Caco-2 (cell line): ENCODE measurements at regions not wholly inside any gene's neighbourhood (a gene's known extent, or its start where the extent isn't known, plus 50 kb on each side); places are given as distances from the start of the nearest gene placed in this dataset.
"Not testable (repeated sequence)": the region's sequence is repeated elsewhere in the genome, so short reads cannot be mapped to it uniquely, and the experiment has no call there.

ENCODE experiments used
- BruUV-seq: library from RNA; stranded (reverse); fragments of 400-500 nt; replicated peaks from 2 replicates; lab custom pipeline; 2021; lab: Mats Ljungman, UMichigan
- CTCF ChIA-PET: fragments of 300-600 bp; sonication (Branson Sonifier 250); formaldehyde crosslinking; loops from one replicate; lab custom pipeline; 2022; ENCODE audit warnings: antibody characterized with exemption; lab: Charles Lee
- POLR2A ChIA-PET: fragments of 300-600 bp; sonication (Branson Sonifier 250); formaldehyde crosslinking; loops from one replicate; lab custom pipeline; 2022; ENCODE audit warnings: antibody characterized with exemption; lab: Charles Lee
- DNase-seq, 2 experiments: peaks; one replicate each; pipeline versions ENCODE4 v3.0.0 to v3.0.0-alpha.2; 2020 to 2022
- H3K27me3 ChIP-seq: replicated peaks from 2 replicates; pipeline ENCODE4 v1.6.0; 2011; ENCODE audit warnings: low read length; ENCODE audit not compliant: control insufficient read depth, insufficient read depth
- H3K36me3 ChIP-seq: 2 replicates; pipeline ENCODE4 v1.5.1; 2011; ENCODE audit warnings: low read length; ENCODE audit not compliant: control insufficient read depth, insufficient read depth
- H3K4me1 ChIP-seq: fragments of 250-450 bp; sonication (Bioruptor Pico); 2 replicates; pipeline ENCODE4 v1.5.1; 2020; ENCODE audit warnings: mild to moderate bottlenecking
- H3K4me3 ChIP-seq: 2 replicates; pipeline ENCODE4 v1.5.1; 2011; ENCODE audit warnings: low read depth, mild to moderate bottlenecking, control low read depth, low read length
- H3K9me3 ChIP-seq: fragments of 250-450 bp; sonication (Bioruptor Pico); 2 replicates; pipeline ENCODE4 v1.5.1; 2020; ENCODE audit warnings: mild to moderate bottlenecking, moderate library complexity
- H3K27ac Mint-ChIP-seq: one replicate; pipeline ENCODE4 v1.8.0; 2022; ENCODE audit warnings: mixed read lengths; ENCODE audit not compliant: unreplicated experiment
- H3K27me3 Mint-ChIP-seq: one replicate; pipeline ENCODE4 v1.8.0; 2022; ENCODE audit warnings: mixed read lengths; ENCODE audit not compliant: insufficient read depth, unreplicated experiment
- H3K36me3 Mint-ChIP-seq: one replicate; pipeline ENCODE4 v1.8.0; 2022; ENCODE audit warnings: mild to moderate bottlenecking, mixed read lengths; ENCODE audit not compliant: insufficient read depth, unreplicated experiment
- H3K4me1 Mint-ChIP-seq: one replicate; pipeline ENCODE4 v1.8.0; 2022; ENCODE audit warnings: low read depth, mixed read lengths; ENCODE audit not compliant: unreplicated experiment
- H3K4me3 Mint-ChIP-seq: one replicate; pipeline ENCODE4 v1.8.0; 2022; ENCODE audit warnings: mild to moderate bottlenecking, moderate library complexity, mixed read lengths; ENCODE audit not compliant: unreplicated experiment
- H3K9me3 Mint-ChIP-seq: one replicate; pipeline ENCODE4 v1.8.0; 2022; ENCODE audit warnings: mixed read lengths; ENCODE audit not compliant: unreplicated experiment
- CTCF ChIP-seq, 2 experiments: fragments of 200-600 bp in 1 of 2; IDR thresholded peaks; 1 replicate in 1 of 2; 2 replicates in 1 of 2; pipeline versions ENCODE4 v1.5.1 to v1.8.0; 2011 to 2022; ENCODE audit warnings: antibody characterized with exemption in 1 of 2, control low read depth in 1 of 2, inconsistent platforms in 1 of 2, low read depth in 1 of 2, low read length in 1 of 2, mild to moderate bottlenecking in 1 of 2, moderate library complexity in 1 of 2; ENCODE audit not compliant: insufficient read depth in 1 of 2, severe bottlenecking in 1 of 2, unreplicated experiment in 1 of 2
- intact Hi-C: fragments of 100-400 bp; cut with micrococcal nuclease; formaldehyde crosslinking; loops from one replicate; pipeline ENCODE4 v1.10.0; 2022; ENCODE audit not compliant: unreplicated experiment

DNA sequence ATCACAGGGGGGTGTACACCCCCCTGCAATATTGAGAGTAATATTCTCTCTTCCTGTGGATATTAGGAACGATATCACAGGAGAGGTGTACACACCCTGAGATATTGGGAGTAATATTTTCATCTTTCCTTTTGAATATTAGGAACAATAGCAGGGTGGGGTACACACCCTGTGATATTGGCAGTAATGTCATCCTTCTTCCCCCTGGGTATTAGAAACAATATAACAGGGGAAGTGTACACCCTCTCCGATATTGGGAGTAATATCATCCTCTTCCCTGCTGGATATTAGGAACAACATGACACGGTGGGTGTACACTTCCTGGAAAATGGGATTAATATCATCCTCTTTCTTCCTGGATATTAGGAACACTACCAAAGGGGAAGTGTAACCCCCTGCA is 57.8 kb upstream of the CEACAM21 start:
- Mint-ChIP-seq H3K4me3 (no peak overlapping the region), H3K4me1 (no peaks in the 10 kb centered on the region), H3K36me3 (no peaks in the 10 kb centered on the region), H3K9me3 (no peaks in the 10 kb centered on the region), H3K27me3 (peaks cover 37% of the 10 kb centered on the region), H3K27ac (no peak overlapping the region)
- no TSS peak for BruUV-seq
- Histone ChIP-seq H3K36me3 (no peaks in the 10 kb centered on the region), H3K4me3 (no peak overlapping the region), H3K4me1 (no peaks in the 10 kb centered on the region), H3K27me3 (no peaks in the 10 kb centered on the region; the same call in 1 of the 2 replicates), H3K9me3 (no peaks in the 10 kb centered on the region; the same call in 1 of the 2 replicates)
- TF ChIP-seq CTCF (IDR thresholded peaks at IDR 0.05; ENCODE audit: insufficient read depth in 1 of 2, low read depth in 1 of 2, low read length in 1 of 2, severe bottlenecking in 1 of 2, unreplicated experiment in 1 of 2): no peak
- intact Hi-C loops: no loop called here
- no peak for DNase-seq
- ChIA-PET CTCF (no interaction called here), POLR2A (no interaction called here)

DNA sequence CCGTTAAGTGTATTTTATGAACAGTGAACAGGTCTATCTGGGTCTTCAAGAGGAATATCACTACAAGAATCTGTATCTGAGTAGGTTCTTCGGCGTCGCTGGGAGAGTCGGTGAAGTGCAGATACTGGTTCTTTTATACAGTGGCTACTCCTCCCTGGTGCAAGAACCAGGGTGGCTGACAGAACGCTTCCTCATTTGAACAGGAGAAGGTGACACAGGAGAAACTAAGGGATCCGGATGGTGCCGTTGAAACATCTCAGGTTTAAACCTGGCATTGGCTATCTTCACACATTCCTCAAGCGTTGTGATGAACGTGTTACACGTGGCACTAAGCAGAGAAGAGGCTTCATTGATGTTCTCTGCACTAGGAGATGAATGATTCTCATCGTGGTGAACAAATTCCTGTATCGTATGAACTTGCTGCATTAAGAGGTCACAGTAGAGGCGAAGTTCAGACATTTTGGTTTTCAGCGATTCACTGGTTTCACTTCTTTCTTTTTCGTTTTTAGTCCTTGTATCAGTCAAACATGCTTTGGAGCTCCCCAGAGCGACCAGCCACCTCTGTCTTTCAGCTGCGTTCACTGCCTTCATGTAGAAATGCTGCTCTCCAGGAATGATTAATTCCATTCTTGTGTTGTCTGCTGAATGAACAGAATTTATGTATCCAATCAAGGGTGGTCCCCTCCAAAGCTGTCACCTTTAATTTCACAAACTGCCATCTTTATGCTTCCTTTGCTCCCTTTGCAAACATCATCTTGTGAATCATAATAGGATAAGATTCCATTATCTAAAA is 54.6 kb upstream of the CEACAM21 start:
- H3K36me3 ChIP-seq, H3K4me1 Mint-ChIP-seq, CTCF ChIA-PET, H3K27me3 ChIP-seq, H3K27ac Mint-ChIP-seq, H3K4me1 ChIP-seq, H3K4me3 ChIP-seq, DNase-seq, BruUV-seq, H3K36me3 Mint-ChIP-seq, H3K9me3 ChIP-seq, intact Hi-C loops, POLR2A ChIA-PET, H3K9me3 Mint-ChIP-seq: not testable (repeated sequence)
- H3K4me3 Mint-ChIP-seq: peak overlapping the region; percentile 20
- peaks cover 45% of the 10 kb centered on the region for H3K27me3 Mint-ChIP-seq

- peak overlapping the region; percentile 23 for H3K4me3 Mint-ChIP-seq
- TF ChIP-seq CTCF (IDR thresholded peaks at IDR 0.05; ENCODE audit: insufficient read depth in 1 of 2, low read depth in 1 of 2, low read length in 1 of 2, severe bottlenecking in 1 of 2, unreplicated experiment in 1 of 2): no peak
- ChIA-PET CTCF (no interaction called here), POLR2A (no interaction called here)
- H3K36me3 ChIP-seq: no peaks in the 10 kb centered on the region
- H3K4me1 ChIP-seq: no peaks in the 10 kb centered on the region
- intact Hi-C loops: no loop called here
- no peak for DNase-seq
- no peaks in the 10 kb centered on the region for H3K4me1 Mint-ChIP-seq
- peaks cover 50% of the 10 kb centered on the region for H3K27me3 Mint-ChIP-seq
- H3K9me3 ChIP-seq: no peaks in the 10 kb centered on the region; the same call in 1 of the 2 replicates
- no TSS peak for BruUV-seq
- no peak overlapping the region for H3K27ac Mint-ChIP-seq
- H3K4me3 ChIP-seq: no peak overlapping the region
- H3K27me3 ChIP-seq: no peaks in the 10 kb centered on the region; the same call in 1 of the 2 replicates
- no peaks in the 10 kb centered on the region for H3K36me3 Mint-ChIP-seq
- no peaks in the 10 kb centered on the region for H3K9me3 Mint-ChIP-seq
Observed at GRCh38 chr19:41521931-41522555, 53.9 kb upstream of the CEACAM21 start.
